ENCODE measurements at regions not wholly inside any gene's neighbourhood (a gene's known extent, or its start where the extent isn't known, plus 50 kb on each side); places are given as distances from the start of the nearest gene placed in this dataset.

DNA sequence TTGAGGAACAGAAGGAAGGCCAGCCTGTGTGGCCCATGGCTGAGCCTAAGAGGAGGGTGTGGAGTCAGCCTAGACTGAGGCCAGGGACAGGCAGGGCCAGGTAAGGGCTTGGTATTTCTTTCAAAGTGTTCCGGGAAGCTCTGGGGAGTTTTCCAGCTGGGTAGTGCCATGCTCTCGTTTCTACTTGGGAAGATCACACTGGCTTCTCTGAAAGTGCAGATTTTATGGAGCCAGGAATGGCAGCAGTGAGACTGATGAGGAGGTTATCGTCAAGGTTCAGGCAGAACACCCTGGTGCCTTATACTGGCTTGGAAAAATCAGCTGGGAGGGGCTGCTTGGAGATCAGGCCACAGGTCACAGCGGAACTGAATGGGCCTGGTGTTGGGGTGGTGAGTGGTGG, 245.1 kb downstream of the SOX11 start:
- no peak overlapping the region for H3K4me3 ChIP-seq (ENCODE audit: low read depth, low read length)
- TF ChIP-seq, protein P1, sequence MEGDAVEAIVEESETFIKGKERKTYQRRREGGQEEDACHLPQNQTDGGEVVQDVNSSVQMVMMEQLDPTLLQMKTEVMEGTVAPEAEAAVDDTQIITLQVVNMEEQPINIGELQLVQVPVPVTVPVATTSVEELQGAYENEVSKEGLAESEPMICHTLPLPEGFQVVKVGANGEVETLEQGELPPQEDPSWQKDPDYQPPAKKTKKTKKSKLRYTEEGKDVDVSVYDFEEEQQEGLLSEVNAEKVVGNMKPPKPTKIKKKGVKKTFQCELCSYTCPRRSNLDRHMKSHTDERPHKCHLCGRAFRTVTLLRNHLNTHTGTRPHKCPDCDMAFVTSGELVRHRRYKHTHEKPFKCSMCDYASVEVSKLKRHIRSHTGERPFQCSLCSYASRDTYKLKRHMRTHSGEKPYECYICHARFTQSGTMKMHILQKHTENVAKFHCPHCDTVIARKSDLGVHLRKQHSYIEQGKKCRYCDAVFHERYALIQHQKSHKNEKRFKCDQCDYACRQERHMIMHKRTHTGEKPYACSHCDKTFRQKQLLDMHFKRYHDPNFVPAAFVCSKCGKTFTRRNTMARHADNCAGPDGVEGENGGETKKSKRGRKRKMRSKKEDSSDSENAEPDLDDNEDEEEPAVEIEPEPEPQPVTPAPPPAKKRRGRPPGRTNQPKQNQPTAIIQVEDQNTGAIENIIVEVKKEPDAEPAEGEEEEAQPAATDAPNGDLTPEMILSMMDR (IDR thresholded peaks at IDR 0.05; ENCODE audit: borderline replicate concordance, insufficient read depth, low read depth, low read length) = no peak

DNA sequence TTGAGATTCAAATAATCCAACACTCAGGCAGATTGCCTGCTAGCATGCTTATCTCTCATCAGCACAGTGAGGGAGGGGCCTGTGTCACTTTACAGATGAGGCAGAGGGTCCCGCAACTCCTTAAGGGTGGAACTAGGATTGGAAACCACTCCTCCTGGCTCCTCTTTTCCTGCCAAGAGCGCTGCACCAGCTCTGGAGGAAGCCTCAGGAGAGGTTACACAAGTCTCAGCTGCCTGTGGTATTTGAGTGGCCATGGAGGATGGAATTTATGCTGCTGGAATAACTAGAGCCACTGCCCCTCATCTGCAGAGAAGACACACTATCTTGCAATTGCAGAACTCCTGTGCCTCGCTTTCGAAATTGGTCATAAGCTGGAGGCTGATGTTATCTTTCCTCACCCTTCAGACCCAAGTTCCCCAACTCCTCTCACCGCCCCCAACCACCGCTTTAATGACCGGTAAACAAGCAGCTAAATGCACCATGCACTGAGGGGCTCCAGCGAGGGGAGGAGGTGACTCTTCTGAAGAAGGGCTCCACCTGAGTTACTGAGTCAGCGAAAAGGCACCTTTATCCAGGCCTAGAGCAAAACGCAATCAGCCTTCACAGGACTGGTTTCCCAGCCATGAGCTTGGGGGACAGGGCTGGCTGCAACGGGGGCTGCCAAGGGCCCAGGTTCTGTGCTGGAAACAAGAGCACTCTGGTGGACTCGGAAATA, 245.8 kb downstream of the SOX11 start:
- H3K4me3 ChIP-seq (ENCODE audit: low read depth, low read length) = no peak overlapping the region
- TF ChIP-seq, protein P1 (IDR thresholded peaks at IDR 0.05; ENCODE audit: borderline replicate concordance, insufficient read depth, low read depth, low read length) = no peak

DNA sequence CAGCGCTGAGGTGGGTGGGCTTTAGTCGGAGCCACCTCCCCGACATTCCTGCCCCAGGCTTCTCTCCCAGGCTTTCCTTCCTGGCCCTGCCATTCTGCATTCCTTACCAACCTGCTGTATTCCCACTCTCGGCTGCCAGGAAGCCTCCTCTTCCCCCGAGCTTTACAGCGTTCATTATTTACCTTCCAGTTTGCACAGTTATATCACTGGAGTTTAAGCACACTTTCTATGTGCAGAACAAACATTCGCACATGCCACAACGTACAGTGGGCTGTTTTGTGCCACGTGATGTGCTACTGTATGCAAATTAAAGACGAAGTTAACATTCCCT, 246.3 kb downstream of the SOX11 start:
- TF ChIP-seq, protein P1 (IDR thresholded peaks at IDR 0.05; ENCODE audit: borderline replicate concordance, insufficient read depth, low read depth, low read length) = no peak
- H3K4me3 ChIP-seq (ENCODE audit: low read depth, low read length) = no peak overlapping the region

DNA sequence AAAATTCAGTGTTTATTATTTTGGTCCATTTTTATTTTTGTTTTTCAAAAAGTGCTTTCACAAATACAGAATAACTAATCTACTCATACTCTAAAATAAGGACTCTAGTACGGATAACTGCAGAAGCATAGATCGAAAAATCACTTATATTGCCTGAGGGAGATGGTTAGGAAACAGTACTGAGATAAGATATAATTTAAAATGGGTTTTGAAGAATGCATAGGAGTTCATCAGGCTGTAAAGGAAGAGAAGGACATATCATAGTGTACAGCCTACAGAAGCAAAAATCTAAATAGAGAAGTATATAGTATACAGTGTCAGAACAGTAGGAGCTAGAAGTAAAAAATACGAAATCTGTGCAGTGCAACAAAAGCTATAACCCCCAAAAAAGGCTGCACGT, 247.4 kb downstream of the SOX11 start:
- no peak overlapping the region for H3K4me3 ChIP-seq (ENCODE audit: low read depth, low read length)
- TF ChIP-seq, protein P1 (IDR thresholded peaks at IDR 0.05; ENCODE audit: borderline replicate concordance, insufficient read depth, low read depth, low read length) = no peak

DNA sequence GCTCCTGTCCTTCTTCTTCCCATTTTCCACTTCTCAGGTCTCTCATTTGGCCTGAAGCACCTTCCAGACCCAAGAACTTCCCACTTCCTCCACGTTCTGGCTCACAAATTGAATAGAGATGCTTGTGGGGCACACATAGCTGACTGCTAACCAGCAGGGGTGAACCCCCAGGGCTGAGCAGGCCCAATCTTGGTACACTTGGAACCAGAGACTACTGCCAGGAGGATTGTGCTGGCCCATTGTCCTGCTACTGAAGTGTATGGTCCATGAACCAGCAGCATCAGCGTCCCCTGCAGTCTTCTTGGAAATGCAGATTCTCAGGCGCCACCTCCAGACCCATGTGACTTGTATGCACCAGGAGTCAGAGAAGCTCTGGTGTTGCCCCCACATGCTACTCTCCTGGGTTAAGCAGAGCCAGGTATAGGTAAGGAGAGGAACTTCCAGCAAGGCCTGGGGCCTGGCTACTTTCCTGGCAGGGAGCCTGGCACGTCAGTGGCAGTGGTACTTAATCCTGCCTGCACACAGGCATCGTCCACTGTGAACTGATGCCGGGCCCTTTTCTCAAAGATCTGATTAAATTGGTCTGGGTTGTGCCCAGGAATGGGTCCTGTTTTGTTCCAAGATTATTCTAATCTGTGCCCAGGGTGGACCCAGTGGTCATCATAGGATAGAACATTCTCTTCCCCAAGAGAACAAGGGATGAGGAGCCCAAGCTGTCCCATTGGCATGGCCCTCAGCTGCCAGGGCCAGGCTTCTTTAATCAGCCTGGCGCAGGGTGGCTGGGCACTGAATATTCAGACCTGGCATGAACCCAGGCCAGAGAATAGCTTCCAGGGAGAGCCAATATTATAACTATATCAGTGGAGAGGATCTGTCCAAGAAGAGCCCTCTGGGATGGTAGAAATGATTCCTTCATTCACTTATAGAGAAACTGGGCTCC, 248.7 kb downstream of the SOX11 start:
- TF ChIP-seq, protein P1 (IDR thresholded peaks at IDR 0.05; ENCODE audit: borderline replicate concordance, insufficient read depth, low read depth, low read length) = no peak

DNA sequence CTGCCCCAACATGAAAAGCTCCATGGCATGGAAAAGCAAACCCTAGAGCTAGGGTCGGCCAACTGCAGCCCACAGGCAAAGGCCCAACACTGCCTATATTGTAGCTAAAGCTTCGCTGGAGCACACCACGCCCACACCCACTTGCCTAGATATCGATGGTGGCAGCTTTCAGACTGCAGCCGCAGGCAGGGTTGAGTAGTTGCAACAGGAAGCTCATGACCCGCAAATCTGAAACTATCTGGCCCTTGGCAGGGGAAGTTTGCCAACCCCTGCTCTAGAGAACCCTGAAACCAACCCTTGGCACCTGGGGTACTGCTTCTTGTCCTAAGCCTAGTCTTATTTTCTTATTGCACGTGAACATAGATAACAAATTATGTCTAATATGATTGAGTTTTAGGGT, 250.0 kb downstream of the SOX11 start:
- TF ChIP-seq, protein P1 (IDR thresholded peaks at IDR 0.05; ENCODE audit: borderline replicate concordance, insufficient read depth, low read depth, low read length) = no peak
- H3K4me3 ChIP-seq (ENCODE audit: low read depth, low read length) = no peak overlapping the region

More for the DNA sequence above, 248.7 kb downstream of the SOX11 start:
- H3K4me3 ChIP-seq (ENCODE audit: low read depth, low read length) = no peak overlapping the region

All from GM12875 (cell line).